ENCODE measurements at regions not wholly inside any gene's neighbourhood (a gene's known extent, or its start where the extent isn't known, plus 50 kb on each side); places are given as distances from the start of the nearest gene placed in this dataset.

DNA sequence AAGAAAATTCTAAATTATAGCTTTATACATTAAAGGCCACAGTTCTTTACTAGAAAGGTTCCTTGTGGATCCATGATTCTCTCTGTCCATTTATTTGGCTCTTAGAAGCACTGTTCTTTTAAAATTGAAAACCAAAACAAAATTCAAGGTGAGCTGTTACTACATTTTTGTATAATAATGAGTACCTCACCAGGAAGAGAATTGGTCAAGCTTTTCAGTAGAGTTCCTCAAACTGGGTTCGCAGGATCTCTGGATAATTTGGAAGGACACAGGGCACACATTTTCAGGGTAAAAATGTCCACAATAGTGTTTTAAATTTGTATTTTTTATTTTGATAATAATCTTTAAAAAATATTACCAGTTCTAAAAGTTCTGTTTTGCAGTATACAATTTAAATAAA is 93.0 kb downstream of the PPP1R3A start:
- DNase-seq (ENCODE audit: low read depth) = no peak

DNA sequence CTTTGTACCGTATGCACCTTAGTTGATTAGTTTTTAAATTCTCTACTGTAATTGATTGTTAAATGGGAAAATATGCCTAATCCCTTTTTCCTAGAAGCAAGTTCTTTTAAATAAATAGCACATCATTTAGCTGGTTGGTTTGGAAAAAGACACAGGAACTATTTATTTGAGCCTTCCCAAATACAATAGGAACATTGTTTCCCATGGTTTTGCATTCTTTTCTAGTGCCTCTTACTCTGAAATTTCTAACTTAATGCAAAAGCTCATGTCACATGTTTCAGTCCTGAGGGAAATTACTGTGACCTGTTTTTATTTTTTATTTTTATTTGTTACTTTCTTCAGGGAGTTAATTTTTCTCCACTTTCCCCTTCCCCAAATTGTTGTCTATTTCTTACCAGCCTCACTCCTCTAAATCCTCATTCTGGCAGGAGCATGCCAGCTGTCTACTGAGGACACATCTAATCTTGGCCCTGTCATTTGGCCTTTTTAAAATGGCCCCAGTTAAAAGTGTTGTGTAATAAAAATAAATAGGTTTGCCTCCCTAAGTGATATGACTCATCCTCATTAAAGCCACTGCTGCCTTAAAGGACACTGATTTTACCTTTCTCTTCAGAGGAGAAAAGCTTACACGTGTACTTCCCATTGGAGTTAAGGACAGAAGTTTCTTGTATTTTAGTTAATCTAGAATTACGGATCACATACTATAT is 94.5 kb downstream of the PPP1R3A start:
- no peak for DNase-seq (ENCODE audit: low read depth)

DNA sequence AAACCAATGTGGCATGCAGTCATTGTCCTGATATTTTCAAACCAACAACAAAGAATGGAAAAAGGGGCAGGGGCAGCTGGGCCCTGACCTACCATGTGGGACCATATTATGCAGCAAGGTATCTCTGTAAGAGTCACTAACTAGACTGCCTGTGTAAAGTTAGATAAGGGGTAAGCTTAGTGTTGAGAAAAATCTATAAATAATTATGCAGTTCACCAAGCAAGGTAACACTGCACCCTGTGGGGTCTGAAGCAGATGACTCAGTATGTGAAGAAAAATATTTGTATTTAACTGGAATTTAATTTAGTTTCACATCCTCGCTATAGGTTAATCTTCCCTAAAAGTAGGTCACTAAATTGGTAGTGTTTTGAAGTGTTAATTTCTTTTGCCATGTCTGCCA is 99.3 kb downstream of the PPP1R3A start:
- DNase-seq (ENCODE audit: low read depth) = no peak

DNA sequence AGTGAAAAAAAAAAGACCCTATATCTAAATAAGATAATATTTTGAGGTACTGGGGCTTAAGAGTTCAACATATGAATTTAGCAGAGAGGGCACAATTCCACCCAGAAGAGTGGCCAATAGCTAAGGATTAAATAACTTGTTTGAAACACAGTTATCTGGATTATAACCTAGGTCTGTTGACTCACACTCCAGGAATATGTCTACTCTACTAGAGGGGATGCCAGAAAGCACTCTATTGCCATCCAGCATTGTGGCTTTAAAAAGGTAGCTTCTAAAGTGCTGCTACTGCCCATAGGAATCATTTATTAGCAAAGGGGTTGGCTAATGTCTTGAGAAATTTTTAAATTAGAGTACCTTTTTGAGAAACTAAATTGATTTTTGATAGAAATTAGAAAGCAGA is 102.2 kb downstream of the PPP1R3A start:
- DNase-seq (ENCODE audit: low read depth) = no peak

DNA sequence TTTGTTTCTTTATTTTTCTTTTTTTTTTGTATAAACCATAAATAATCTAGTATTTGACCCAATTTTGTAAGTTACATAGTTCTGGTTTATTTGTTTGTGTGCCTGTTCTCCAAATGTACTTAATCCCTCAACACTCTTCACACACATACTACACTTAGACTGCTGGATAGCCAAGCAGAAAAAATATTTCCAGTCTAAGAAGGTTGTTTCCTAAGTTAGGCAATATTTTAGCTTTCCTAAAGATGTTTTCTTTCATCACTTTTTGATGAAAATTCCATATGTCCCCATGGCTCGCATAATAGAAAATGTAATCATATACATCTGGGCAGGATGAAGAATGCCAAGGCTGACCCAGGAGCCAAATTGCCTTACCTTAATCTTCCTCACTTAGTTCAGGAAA is 105.3 kb downstream of the PPP1R3A start:
- no peak for DNase-seq (ENCODE audit: low read depth)

DNA sequence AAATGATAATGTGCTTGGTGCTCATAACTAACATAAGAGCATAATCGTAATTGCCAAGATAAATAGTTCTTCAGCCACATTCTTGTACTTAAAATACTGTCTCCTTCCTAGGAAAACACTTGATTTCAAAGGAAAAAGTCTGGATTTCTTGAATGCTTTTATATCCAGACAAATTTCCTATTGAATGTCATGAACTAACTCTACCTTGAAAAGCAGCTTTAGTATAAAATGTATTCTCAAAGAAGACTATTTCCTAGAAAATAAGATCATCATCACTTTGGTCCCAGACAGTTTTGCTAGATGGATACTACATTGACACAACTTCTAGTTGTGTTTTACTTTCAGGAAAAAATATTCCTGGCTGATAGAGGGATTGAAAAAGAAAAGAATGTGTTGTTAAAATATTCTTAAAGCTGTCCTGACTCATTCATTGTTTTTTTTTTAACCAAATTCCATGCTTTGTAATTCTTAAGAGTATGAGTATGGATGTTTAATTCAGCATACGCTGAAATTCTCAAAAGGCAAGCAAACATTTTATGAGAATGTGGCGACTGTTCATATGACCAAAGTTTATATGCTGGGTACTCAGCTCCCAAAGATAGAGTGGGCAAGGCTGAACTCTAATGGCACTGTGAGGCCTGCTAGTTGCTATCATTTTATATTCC is 106.1 kb downstream of the PPP1R3A start:
- no peak for DNase-seq (ENCODE audit: low read depth)

DNA sequence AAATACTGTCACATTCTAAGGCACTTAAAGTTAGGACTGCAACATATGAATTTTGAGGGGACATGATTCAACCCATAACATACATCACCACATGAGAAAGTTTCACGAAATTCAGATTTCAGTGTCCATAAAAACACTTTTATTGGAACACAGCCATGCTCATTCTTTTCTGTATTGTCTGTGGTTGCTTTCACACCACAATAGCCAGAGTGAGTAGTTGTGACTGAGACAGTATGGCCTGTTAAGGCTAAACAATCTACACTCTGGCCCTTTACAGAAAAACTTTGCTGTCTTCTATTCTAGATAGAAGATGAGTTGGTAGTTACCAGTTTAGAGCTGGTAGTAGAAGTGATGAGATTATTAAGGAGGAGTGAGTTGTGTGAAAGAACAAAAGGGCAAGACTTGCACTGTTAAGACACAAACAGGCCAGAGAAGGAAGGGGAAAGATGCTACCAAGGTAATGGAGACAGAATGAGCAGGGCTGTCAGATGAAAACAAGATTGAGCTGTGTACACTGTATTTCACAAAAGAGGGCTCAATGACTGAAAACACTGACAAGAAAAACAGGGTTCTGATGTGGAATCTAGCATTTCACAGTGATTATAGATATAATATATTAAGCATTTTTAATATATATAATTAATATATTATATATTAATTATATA is 108.6 kb downstream of the PPP1R3A start:
- DNase-seq (ENCODE audit: low read depth) = no peak

DNA sequence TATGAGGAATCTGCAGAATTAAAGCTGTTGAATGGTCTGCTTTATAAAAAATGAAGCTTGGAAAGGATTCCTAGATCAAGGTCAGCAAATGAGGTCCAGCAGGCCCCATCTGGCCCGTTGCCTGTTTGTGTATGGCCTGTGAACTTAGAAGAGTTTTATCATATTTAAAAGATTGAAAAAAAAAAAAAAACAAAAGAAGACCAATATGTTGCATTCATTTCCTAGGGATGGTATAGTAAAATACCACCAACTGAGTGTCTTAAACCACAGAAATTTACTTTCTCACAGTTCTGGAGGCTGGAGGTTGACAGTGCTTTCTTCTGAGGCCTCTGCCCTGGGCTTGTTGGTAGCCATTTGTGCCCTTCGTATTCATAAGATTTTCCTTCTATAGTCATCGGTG is 109.2 kb downstream of the PPP1R3A start:
- DNase-seq (ENCODE audit: low read depth) = no peak

DNA sequence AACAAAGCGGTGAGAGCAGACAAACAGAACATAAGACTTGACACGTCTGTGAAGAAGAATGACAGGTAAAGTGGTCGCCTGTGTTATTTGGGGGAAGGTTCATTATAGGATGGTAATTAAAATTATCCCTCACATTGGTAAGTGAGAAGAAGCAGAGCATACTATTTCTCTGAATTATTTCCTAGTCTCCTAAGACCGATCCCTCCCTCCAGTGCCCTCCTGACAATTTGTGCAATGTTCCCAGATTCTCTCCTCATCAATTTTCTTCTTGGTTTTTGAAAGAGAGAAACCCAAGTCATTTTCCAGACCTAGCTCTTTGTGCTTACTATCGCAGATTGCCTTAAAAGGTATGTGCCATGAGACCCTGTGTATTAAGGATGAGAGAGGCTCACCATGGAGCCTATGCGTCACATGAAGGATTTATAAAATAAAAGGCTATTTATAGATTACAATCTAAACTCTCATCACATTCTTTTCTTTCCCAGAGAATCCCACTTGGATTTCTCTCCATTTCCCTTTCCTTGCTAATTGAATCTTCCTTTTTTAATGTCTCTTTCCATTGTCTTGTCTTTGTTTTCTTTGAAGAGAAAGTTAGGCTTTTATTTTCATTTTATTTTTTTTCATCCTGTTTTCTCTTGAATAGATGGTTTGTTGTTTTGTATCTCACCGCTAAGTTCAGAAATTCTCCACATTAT is 112.0 kb downstream of the PPP1R3A start:
- no peak for DNase-seq (ENCODE audit: low read depth)

DNA sequence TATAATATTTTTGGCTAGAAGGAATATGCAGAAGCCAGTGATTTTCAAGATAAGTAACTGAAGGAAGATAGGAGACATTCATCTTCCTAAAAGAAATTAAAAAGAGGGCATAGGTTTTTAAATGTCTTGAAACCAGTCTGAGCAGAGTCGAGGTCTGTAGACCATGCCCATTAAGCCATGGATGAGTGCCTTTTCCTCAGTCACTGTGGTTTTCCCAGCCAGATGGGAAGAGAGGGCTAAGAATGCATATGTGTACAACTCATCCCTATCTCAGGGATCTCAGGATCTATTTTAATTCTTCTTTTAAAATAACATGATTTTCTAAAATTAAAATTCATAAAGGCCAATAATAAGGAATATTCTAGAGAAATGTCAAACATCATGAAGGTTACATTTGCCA is 112.8 kb downstream of the PPP1R3A start:
- no peak for DNase-seq (ENCODE audit: low read depth)

DNA sequence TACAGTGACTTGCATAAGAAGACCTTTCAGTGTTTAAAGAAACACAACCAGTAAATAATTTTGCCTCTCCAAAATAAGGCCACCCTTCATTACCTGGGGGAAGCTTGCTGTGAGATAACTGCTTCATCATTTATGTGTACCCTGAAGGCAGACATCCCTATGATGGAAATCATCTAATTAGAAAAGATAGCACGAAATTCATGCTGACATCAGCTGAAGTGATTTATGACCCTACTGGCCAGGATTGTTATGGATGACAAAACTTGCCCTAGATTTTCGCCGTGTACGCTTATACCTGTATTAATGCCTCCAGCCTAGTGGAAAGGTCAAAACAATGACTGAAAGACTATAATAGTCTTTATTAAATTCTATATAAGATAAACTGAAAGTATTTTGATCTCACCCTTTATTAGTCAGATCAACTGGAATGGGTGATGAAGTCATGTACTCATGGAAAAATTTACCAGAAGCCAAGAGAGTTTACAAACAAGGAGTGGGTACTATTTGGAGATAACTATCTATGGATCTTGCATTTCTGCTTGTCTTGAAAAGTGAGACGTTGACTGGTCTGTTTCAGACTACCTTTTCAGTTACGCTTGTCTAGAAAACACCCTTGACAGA is 114.2 kb downstream of the PPP1R3A start:
- no peak for DNase-seq (ENCODE audit: low read depth)

DNA sequence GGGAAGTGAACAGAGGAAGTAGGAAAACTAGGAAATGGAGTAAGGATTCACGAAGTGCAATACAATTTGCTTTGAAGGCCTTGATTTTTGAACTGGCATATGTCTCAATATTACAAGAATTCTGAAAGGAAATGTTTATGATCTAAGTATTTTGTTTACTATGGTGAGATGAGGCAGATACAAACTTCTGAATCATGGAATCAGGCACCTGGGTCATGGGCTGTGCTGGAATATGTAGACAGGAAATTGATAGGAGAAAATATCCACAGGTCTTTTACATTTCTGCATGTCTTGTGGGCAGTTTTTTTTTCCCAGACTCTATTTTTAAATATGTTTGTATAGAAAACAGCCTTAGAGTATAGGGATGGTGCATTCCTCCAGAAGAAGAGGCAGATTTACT is 117.1 kb downstream of the PPP1R3A start:
- DNase-seq (ENCODE audit: low read depth) = no peak

DNA sequence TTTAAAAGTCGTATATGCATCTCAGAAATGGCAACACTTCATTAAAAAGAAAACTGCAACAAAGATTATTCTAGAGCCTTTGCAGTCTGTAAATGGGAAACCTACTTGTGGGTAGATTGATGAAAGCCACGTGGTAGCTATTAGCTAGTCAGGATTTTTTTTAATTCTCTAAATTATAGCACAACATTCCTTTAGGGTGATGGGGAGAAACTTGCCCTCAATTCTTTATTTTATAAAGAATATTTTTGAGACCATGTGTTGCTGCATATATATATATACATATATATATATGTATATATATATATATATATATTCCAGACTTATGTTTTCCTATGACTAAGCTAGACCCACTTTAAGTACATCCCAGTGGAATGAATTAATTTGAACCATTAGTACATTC is 118.0 kb downstream of the PPP1R3A start:
- no peak for DNase-seq (ENCODE audit: low read depth)

DNA sequence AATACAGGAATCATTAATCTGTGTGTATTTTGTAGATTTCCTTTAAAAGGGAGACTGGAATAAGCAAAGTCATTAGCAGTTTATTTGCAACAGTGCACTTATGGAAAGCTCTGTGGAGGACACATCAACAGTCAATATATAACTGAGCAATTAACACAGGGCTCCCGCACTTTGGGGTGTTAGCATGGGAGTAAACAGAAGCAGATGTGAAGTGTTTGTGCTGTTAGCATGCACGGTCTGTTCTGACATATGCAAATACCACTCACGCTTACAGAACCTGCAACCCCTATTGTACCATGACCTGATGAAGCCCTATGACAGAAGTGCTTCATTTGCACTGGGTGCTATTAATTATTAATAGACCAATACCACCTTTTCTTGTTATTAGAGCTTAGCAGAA is 118.9 kb downstream of the PPP1R3A start:
- no peak for DNase-seq (ENCODE audit: low read depth)

DNA sequence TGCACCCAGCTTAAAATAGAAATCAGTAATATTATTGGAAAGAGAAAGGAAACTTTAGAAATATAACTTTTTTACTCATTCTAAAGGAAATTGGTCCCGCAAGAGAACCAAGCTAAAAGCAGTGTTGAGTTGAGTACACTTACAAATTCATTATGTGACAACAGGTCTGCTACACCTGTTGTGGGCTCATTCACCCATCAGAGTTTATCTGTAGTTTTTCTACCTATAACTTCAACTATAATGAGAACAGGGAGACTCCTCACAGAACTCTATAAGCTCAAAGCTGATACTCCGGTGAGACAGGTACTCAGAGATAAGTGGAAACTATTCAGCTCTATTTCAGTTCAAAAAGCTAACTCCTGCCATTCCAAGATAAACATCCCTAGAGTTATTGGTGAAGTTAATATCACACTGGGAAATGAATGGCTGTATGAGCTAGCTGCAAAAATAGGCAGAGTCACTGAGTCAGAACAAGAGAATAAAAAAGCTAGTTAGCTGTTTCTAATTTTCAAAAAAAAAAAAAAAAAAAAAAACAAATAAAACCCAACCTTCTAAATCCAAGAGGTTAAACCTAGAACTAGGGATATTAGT is 121.3 kb downstream of the PPP1R3A start:
- no peak for DNase-seq (ENCODE audit: low read depth)

DNA sequence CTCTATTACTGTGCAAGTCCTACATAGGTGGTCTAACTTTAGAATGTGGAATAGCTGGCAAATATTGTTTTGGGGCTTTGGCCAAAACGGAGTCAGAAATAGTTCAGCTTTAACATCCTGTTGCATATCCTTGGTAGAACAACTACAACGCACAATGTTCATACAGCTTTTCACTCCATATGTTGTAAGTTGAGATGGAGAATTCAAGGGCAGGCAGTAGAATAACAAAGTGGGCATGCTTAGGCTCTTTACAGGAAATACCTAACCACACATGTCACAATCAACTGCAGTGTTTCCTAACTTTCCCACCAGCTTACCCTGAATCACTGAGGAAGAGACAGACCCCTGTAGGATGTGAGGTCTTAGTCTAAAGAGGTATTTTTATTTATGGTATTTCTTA is 122.3 kb downstream of the PPP1R3A start:
- no peak for DNase-seq (ENCODE audit: low read depth)

DNA sequence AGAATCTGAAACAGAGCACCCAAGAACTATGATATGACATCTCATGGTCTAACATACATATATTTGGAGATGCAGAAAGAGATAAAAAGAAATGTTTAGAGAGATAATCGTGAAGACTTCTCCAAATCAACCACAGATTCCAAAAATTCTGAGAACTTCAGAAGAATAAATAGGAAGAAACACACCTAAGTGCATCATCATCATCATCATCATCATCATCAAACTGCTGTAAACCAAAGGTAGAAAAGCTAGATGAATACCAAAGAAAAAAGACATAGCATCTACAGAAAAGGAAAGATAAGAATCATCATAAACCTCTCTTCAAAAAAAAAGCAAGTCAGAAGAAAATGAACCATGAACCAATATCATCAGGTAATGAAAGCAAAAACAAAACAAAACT is 124.2 kb downstream of the PPP1R3A start:
- DNase-seq (ENCODE audit: low read depth) = no peak

DNA sequence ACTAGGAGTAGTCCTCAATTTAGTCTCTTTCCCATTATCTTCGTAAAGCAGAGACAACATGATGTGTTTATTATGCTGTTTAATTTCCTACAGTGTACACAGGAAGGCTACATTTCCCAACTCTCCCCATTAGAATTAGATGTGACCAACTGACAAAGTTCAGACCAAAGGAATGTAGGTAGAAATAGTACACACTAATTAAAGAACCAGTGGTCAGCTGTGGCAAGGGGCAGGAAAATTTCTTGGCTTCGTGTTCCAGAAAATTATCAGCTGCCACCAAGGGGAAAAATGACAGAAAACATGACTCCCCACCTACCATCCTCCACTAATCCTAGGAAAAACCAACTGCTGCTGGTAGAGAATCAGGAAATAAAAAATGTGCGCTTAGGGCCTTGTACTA is 125.6 kb downstream of the PPP1R3A start:
- no peak for DNase-seq (ENCODE audit: low read depth)

DNA sequence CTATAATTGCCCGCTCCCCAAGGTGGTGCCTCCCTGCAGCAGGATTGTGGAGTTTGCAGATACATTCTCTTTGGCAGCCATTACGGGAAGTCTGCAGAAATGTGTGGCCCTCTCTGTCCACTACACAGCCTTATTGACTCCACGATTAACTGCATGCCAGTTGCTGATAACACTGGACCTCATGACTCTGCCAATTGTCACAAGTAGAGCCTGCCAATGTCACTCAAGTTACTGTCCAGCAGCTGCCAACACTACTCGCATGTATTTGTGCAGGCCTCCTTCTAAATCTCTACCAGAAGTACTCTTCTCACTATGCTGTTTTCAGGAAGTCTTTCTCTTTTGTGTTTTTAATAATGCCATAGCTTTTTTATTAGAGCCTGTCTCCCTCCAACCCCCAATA is 128.8 kb downstream of the PPP1R3A start:
- DNase-seq (ENCODE audit: low read depth) = no peak

DNA sequence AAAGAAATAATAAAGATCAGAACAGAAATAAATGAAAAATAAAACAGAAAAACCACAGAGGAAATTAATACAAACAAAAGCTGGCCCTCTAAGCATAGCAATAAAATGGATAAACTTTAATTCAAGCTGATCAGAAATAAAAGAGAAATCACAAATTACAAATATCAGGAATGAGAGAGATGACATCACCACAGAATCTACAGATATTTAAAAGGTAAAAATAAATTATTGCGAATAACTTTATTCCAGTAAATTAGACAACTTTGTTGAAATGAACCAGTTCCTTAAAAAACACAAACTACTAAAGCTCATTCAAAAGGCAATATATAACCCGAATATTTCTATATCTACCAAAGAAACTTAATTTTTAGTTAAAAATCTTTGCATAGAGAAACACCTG is 131.7 kb downstream of the PPP1R3A start:
- DNase-seq (ENCODE audit: low read depth) = no peak

DNA sequence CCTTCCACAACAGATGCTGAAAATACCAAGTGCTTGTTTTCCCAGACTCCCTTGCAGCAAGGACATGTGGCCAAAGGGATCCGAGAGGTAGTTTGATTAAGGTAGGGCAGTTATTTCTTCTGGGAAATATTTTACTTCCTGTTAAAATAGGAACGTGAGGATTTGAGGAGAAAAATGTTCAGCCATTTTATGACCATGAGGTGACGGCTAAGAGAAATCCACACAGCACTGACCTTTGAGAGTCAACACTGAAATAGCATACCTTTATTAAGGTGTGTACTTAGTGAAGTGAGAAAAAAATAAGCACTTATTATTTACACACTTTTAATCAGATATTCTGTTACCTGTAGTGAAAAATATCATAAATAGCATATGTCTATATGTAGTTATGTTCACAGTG is 133.9 kb downstream of the PPP1R3A start:
- DNase-seq (ENCODE audit: low read depth) = no peak

DNA sequence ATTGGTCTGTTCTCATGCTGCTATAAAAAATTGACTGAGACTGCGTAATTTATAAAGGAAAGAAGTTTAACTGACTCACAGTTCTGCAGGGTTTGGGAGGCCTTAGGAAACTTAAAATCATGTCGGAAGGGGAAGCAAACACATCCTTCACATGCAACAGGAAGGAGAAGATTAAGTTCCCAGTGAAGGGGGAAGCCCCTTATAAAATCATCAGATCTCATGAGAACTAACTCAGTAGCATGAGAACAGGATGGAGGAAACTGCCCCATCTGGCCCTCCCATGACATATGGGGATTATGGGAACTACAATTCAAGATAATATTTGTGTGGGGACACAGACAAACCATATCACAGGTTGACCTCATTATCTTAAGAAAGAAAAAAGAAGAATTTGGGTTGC is 134.5 kb downstream of the PPP1R3A start:
- DNase-seq (ENCODE audit: low read depth) = no peak

Data from stimulated activated CD8-positive, alpha-beta memory T cell treated with anti-CD3 and anti-CD28 coated beads, Interleukin-7, amount 100 ng/mL, for 24 hours (primary cell).